Fibroblast of the aortic adventitia (primary cell): ENCODE measurements at regions not wholly inside any gene's neighbourhood (a gene's known extent, or its start where the extent isn't known, plus 50 kb on each side); places are given as distances from the start of the nearest gene placed in this dataset.

Experiments used
- DNase-seq: peaks from one replicate; pipeline ENCODE4 v3.0.0-alpha.2; 2010; ENCODE audit warnings: low read depth
- H3K4me3 ChIP-seq: 2 replicates; pipeline ENCODE4 v1.5.1; 2011; ENCODE audit warnings: low read depth, mild to moderate bottlenecking, control low read depth, low read length, moderate library complexity
- TF ChIP-seq, protein P1 (sequence below): IDR thresholded peaks from 2 replicates; pipeline ENCODE4 v1.5.1; 2011; ENCODE audit warnings: mild to moderate bottlenecking, low read length, control low read depth, inconsistent platforms; ENCODE audit not compliant: insufficient read depth

DNA sequence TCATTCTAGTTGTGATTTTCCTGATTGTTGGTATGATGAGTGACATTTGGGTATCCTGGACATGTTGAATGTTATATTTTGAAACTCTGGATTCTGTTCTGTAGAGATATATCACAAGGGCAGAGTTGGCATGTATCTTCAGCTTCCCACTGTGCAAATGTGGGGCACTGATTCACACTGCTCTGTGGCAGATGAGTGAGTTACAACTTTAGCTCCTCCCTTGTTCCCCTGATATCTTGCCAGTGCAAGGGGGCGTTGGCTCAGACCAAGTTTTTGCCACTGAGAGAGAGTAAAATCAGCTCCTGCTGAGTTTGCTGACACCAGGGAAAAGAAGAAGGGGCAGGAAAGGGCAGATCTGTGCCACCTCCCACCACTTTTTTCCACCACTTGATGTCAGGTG lies 199.6 kb upstream of the MMADHC start:
- no peak for DNase-seq
- TF ChIP-seq, protein P1, sequence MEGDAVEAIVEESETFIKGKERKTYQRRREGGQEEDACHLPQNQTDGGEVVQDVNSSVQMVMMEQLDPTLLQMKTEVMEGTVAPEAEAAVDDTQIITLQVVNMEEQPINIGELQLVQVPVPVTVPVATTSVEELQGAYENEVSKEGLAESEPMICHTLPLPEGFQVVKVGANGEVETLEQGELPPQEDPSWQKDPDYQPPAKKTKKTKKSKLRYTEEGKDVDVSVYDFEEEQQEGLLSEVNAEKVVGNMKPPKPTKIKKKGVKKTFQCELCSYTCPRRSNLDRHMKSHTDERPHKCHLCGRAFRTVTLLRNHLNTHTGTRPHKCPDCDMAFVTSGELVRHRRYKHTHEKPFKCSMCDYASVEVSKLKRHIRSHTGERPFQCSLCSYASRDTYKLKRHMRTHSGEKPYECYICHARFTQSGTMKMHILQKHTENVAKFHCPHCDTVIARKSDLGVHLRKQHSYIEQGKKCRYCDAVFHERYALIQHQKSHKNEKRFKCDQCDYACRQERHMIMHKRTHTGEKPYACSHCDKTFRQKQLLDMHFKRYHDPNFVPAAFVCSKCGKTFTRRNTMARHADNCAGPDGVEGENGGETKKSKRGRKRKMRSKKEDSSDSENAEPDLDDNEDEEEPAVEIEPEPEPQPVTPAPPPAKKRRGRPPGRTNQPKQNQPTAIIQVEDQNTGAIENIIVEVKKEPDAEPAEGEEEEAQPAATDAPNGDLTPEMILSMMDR = no peak
- no peak overlapping the region for H3K4me3 ChIP-seq

DNA sequence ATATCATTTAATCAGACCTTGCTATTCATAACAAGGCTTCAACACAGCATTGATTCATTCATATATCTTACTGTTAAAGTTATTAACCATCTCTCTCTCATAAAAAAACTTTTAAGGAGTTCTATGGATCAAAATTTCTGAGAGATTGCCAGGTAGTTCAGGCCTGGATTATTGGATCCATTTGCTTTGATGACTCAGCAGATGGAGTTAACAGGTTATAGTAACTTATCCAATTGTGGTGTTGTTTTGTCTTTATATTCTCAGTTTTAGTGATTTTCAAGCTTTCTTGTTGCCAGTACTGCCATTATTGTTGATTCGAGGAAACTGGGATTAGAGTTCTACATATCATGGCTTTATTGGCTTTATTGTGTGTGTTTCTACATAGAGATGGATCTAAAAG lies 195.7 kb upstream of the MMADHC start:
- TF ChIP-seq, protein P1 = no peak
- DNase-seq = no peak
- no peak overlapping the region for H3K4me3 ChIP-seq

DNA sequence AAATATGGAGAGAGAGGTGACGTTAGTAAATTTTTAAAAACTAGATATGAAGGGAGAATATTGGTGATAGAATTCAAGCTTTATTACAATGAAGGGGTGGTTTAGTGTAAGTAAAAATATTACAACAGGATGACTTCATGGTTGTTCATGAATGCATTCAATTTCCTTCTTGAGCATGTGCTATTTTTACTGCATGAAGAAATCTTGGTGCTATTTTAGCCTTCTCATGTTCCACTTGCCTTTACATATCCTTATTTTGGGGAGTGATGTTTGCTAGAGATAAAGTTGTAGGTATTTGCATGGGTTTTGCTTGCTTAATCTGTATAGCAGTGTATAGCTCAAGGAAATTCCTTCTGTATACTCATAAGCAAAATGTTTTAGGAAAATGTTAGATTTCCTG lies 195.0 kb upstream of the MMADHC start:
- peak; percentile 20 for DNase-seq
- H3K4me3 ChIP-seq = no peak overlapping the region
- TF ChIP-seq, protein P1 = no peak

DNA sequence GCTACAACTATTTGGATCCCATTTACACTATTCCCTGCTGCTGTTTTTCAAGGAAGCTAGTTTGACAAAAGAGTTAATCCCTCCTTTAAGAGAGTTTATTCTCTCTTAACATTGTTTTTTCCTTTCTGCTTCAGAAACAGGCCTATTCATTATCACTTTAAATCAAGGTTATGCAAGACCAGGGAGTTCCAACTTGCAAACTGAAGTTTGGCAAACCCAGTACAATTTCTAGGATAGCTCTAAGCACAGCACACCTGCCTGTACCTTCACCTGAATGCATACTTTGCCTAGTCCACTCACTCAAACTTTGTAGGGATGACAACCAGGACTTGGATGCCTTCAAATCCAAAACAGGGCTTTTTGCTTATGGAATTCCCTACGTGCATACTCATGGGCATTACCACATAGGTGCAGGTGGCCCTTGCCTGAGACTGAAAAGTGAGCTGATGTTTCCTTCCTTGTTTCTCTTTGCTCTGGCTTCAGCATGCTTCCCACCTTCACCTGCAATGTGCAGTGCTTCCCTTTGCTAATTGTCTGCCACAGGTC lies 193.8 kb upstream of the MMADHC start:
- TF ChIP-seq, protein P1 = no peak
- no peak overlapping the region for H3K4me3 ChIP-seq
- no peak for DNase-seq

DNA sequence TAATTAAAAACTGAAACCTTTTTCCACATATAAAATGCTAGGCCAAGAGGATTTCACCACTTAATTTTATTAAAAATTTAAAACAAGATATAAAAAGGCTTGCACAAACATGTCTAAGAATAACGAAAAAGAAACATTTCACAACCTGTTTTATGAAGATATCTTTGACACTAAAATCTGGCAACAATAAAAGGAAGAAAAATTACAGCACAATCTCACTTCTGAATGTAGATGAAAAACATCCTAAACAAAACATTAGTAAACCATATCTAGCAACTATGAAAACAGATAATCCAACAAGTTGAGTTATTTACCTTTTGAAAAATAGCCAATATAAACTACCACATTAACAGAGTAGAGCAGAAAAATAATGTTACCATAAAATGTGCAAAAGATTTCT lies 185.4 kb upstream of the MMADHC start:
- DNase-seq = peak; percentile 13
- TF ChIP-seq, protein P1 = no peak
- no peak overlapping the region for H3K4me3 ChIP-seq

DNA sequence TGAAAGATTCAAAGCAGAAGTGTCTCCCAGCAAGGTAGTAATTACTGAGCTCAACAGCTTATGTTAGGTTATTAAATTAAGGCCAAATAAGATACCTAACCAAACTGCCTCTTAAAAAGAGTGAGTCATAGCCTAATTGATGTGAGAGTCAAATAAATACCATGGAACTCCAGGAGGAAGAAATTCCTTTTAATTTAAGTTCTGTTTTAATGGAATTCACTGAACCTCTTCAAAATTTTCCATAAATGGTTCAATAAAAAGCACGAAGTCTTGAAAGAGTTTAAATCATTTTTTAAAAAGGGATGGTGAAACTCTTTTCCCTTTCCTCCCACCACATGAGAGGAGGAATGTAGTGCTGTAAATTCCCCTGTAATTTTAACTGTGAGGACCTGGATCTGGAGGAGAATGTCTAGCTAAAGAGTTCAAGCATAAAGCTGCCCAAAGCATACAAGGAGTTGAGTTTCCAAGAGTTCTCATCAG lies 180.8 kb upstream of the MMADHC start:
- TF ChIP-seq, protein P1 = no peak
- H3K4me3 ChIP-seq = no peak overlapping the region
- DNase-seq = peak; percentile 20

DNA sequence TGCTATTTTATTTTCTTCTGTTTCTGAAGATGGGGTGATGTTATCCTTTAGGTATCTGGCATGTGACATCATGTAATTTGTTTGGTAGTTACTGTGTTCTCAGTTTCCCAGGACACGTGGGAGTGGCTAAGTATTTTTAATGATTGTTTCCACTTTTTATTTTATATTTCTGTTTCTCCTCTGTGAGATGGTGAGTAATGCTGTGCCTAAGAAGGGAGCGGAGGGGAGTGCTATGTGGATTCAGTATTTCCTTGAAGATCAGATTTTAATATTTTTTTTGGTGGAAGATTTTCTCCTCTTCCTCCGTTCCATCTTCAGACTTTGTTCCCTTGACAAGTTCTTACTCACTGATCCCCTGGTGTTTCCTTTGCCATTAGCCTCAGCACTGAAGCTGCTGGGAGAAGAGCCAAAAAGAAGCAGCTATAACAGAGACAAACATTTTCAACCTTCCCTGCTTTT lies 180.0 kb upstream of the MMADHC start:
- H3K4me3 ChIP-seq = no peak overlapping the region

More for the DNA sequence above, 180.0 kb upstream of the MMADHC start:
- TF ChIP-seq, protein P1 = no peak
- peak; percentile 40 for DNase-seq
